ENCODE measurements at regions not wholly inside any gene's neighbourhood (a gene's known extent, or its start where the extent isn't known, plus 50 kb on each side); places are given as distances from the start of the nearest gene placed in this dataset.

DNA sequence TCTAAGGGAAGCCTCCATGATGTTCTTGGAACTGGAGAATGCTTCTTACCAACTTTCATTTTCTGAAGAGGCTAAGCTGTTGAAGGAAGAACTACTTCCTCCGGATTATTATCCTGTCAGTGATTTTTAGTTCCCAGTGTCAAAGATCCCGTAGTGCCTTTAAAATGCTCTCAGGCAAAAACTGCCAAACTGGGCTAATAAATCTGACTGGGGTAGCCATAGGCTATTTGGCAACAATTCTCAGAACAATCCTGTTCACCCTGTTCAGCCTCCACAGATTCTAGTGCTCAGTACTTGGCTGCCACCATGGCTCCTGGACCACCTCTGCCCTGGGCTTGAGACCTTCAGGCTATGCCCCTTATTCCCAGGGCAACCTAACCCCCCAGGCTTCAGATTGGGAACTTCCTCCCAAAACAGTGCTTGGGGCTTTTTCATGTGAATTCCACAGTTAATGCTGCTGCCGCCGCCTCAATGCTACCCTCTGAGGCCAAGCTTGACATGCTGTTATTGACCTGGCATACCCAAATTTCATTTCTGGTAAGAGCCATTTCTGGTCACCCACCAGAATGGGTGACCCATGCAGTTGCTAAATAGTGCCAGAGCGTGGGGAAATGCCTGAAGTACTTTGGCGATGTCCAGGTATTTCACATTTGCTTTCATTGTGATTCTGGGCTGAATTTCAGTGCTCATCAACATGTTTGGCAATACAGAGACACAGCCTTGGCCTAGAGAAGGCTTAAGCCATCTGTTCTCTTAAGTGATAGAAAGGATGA lies 110.0 kb upstream of the ARHGAP5 start:
- DNase-seq: no peak

DNA sequence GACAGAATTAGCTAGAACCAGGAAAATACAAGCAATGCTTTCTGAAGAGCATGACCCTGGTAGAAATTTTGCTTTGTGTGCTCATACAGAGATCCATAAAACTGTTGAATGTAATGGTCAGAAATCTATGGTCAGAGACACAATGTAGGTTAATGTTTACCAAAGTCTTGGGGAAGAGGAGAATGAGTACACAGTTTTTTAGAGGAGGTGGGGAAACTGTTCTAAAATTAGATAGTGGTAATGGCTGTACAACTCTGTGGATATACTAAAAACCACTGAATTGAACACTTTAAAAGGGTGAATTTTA lies 109.5 kb upstream of the ARHGAP5 start:
- no peak for DNase-seq

DNA sequence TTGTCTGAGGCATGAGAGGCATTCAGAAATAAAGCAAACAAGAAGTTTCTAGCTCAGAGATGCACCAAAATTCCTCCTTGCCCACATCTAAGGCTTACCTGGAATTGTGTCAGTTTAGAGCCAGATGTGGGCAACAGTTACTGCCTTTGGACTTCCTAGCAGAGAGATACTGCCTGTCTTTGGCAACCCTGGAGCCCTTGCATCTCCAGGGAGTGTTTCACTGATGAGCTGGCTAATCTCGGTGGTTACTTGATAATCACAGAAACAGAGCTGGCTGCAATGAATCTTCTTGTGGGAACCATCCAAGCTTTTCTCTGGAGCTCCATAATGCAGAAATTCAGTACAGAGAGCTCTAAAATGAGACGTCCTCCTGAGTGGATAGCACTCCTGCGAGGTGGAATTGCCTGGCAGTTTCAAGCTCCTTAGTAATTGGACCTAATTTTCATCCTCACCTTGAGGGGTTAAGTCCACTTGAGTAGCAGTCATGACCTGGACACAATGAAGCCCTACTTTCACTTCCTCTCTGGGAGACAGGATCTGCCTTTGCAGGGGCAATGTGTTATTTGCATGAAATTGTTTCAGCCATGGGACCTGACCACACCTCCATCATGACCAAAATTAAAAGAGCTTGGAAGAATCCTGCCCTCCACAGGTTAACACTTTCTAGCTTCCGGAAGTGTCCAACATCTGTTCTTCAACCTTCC lies 108.8 kb upstream of the ARHGAP5 start:
- no peak for DNase-seq

DNA sequence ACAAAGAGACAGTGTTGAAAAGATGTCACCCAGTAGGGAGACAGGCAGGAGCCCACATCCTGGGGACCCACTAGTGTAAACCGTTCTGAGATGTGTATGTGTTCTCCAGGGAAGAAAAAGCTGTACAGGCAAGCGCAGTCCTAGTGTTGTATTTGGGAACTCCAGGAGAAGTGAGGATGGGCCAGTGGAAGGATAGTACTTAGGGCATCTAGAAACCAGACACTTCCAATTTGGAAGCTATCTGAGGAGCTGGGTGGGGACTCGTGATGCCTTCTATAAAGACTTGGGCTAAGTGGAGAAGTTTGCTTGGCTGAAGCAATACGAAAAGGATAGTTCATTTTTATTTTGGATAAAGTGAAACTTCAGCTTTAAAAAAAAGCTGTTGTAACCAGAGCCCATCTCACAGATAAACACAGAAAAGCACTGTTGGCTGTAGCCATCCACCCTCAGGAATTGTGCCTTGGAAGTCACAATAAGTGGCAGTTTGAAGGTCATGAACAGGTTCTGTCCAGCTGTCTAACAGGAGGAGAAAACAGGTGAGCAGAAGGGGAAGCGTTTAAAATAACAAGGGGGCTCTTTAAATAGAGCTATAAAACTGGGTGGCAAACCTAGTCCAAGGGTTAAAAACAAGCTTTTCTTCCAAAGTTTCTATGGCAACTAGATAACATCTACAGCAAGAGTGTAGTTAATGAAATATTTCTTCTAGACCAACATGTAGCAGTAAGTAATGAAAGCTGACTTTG lies 108.0 kb upstream of the ARHGAP5 start:
- DNase-seq: no peak

DNA sequence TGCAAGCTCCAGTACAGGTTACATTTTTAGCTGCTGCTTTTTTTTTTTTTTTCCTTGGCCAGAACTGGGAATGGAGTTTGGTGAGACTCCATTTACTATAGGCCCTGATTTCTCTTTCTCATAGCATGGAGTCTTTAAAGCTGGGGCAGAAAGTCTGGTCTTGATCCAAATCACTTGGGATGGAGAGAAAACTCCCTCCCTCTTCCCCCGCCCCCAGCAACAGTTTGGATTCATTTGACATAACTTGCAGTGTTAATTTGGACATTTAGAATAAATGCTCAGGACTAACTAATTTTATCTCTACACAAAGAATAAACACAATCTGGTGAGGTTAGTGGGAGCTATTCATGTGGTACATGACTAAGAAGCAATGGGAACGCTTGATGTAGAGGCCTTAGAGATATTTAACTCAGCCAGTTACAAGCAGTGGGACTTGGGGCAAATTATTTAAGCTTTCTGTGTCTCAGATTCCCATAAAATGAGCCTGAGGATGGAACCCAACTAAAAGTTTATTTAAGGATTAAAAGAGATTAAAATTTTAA lies 107.3 kb upstream of the ARHGAP5 start:
- DNase-seq: no peak

DNA sequence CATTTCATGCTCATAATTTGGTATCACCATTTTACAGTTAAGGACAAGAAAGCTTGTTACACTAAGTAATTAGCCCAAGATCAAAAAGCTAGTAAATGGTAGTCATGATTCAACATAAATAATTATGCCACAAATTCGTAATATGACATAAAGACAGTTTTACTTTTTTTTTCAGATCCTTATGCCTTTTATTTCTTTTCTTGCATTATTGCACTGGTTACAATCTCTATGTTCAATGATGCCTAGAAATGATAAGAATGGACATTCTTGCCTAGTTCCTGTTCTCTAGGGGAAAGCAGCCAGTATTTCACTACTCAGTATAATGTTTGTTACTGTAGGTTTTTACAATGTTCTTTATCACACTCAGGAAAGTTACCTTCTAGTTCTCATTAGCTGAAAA lies 106.4 kb upstream of the ARHGAP5 start:
- no peak for DNase-seq

DNA sequence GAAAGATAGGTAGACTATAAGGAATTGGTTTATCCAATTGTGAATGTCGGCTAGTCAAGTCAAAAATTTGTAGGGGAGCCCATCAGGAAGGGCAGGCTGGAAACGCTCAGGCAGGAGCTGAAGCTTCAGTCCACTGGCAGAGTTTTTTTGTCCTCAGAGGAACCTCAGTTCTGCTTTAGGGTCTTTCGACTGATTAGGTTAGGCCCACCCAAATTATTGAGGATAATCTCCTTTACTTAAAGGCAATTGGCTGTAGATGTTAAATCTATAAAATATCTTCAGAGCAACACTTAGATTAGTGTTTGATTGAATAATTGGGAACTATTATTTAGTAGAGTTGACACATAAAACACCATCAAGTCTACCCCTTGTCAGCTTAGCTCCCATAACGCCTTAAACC lies 105.5 kb upstream of the ARHGAP5 start:
- no peak for DNase-seq

DNA sequence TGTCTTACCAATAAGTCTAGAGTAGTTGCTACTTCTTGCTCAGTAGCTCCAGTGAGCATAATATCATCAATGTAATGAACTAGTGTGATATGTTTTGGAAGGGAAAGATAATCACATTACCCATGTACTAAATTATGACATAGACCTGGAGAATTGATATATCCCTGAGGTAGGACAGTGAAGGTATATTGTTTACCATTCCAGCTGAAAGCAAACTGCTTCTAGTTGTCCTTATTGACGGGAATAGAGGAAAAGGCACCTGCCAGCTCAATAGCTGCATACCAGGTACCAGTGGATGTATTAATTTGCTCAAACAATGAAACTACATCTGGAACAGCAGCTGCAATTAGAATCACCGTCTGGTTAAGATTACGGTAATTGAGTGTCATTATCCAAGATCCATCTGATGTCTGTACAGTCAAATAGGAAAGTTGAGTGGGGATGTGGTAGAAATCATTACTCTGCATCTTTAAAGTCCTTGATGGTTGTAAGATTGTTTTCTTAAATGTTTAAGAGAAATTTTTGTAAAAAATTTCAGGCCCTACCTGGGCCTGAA lies 100.0 kb upstream of the ARHGAP5 start:
- no peak for DNase-seq

DNA sequence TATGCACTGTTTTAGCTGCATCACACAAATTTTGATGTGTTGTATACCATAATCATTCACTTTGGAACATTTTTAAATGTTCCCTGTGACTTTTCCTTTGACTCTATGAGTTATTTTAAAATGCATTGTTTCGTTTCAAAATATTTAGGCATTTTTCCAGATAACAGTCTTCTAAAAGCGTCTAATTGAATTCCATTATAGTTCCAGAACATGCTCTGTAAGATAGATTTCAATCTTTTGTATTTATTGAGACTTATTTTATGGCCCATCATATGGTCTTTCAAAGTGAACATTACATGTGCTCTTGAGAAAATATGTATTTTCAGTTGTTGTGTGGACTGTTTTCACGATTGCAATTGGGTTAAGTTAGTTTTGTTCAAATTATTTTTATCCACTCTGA lies 98.7 kb upstream of the ARHGAP5 start:
- no peak for DNase-seq

DNA sequence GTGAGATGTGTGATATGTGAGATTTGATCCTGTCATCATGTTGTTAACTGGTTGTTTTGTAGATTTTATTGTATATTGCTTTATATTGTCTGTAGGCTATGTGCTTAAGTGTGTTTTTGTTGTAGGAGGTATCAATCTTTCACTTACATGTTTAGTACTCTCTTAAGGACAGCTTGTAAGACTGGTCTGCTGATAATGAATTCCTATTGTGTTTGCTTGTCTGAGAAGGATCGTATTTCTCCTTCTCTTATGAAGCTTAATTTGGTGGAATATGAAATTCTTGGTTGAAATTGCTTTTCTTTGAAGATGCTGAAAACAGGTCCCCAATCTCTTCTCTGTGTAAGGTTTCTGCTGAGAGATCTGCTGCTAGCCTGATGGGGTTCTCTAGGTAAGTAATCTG lies 94.5 kb upstream of the ARHGAP5 start:
- no peak for DNase-seq

DNA sequence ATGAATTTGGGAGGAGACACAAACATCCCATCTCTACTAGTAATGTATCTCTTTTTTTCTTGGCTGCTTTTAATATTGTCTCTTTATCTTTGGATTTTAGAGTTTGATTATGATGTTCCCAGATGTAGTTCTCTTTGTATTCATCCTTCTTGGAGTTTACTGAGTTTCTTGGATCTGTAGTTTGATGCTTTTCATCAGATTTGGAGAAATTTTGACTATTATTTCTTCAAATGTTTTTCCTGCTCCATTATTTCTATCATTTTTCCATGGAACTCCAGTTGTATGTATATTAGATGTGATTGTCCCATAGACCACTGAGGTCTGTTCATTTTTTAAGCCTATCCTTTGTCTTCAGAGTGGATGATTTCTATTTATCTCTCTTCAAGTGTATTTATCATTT lies 90.7 kb upstream of the ARHGAP5 start:
- no peak for DNase-seq

DNA sequence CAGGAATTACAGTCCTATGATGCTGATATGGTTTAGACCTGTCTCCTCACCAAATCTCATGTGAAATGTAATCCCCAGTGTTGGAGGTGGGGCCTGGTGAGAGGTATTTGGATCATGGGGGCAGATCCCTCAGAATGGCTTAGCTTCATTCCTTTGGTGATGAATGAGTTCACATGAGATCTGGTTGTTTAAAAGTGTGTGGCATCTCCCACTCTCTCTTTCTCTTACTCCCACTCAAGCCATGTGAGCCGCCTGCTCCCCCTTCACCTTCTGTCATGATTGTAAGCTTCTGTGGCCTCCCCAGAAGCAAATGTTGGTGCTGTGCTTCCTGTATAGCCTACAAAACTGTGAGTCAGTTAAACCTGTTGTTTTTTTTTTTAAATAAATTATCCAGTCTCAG lies 89.4 kb upstream of the ARHGAP5 start:
- no peak for DNase-seq

DNA sequence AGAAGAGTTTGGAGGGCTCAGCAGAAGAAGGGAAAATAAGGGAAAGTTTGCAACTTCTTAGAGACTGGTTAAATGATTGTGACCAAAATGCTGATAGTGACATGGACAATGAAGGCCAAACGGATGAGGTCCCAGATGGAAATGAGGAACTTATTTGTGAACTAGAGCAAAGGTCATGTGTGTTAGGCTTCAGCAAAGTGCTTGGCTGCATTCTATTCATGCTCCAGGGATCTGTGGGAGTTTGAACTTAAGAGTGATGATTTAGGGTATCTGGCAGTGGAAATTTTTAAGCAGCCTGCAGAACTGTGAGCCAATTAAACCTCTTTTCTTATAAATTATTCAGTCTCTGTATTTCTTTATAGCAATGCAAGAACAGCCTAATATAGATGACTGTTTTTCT lies 88.9 kb upstream of the ARHGAP5 start:
- DNase-seq: no peak

DNA sequence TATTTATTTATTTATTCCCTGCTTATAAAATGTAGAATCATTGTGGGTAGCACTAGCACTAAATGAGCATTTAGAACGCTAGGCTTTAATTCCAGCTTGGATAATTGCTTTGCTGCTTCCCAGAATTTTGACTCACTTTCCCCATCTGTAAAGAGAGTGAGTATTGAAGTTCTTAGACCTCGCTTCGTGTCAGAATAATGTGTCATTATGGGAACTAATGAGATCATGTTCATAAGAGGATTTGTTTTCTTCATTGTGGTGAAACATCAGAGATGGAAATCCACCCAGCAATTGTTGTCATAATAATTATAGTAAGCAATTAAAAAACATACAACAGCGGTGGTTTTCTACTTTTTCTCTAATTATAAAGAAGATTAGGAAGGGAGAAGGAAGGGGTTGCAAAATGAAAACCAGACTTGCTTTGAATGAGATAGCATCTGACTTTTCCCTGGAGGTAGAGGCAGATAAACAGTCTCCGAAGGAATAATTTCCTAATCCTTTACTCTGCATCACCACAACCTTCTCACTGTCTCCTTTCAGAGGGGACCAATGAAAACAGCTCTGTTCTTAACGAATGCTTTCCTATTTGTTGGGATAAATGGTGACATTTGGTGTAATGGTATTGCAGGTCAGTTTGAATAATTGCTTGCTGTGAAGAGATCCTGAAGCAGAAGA lies 86.8 kb upstream of the ARHGAP5 start:
- DNase-seq: no peak

DNA sequence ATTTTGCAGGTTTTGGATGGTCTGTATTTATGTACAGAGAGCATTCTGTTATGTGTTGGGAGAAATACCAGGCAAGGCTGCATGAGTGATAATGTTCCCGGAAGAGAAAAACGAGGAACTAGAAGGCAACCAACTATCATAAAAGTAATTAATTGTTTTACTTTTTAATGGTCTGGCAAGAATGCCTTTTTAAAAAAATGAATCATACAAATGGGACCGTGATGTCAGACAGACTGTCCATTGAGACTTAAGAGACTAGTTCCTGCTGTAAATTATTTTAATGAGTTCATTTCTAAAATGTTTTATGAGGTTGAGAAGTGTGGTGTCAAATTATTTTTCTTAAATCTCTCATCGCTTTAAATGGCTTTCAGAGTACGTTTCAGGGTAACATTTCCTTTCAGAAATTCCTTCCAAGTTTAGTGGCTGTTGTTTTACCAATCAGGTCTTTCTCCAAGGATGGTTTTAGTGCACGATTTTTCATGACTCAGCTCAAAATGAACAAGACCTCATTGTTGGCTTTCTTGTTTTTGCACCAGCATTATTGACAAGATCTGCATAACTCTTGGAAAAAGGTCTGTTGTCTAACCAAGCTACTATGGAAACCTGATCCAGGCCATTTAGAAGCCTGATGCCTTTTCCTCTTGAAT lies 86.1 kb upstream of the ARHGAP5 start:
- no peak for DNase-seq

DNA sequence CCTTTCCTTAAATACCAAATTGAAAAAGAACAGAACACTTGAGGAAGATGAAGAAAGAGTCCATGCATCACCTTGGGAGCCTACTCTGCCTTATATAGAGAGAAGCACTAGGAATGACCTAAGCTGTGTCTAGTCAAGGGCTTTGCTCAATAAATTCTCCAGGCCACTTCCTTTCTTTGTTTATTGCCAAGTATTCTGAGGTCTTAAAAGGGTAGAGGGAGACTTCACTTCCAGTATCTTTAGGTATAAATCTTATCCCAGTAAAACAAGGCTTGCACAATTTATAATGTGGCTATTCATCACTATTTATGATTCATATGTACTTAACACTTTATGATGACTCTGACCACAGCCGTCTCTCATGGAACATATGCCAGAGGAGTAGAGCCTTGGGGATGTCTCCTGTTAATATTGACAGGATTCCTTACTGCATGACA lies 85.1 kb upstream of the ARHGAP5 start:
- no peak for DNase-seq

DNA sequence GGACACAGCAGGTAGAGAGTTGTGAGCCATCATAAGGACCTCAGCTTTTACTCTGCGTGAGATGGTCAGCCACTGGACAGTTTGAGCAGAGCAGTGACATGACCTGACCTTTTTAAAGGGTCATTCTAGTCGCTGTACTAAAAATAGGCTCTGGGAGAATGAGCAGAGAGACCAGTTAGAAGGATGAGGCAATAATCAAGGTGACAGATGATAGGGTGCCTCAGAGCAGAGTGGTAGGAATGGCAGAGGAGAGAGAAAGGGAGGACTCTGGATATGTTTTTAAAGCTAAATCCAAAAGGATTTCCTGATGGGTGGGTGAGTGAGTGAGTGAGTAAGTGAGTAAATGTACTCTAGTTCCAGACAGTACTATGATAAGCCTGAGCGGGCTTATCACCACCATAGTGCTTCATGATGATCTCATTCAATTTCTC lies 83.6 kb upstream of the ARHGAP5 start:
- DNase-seq: no peak

DNA sequence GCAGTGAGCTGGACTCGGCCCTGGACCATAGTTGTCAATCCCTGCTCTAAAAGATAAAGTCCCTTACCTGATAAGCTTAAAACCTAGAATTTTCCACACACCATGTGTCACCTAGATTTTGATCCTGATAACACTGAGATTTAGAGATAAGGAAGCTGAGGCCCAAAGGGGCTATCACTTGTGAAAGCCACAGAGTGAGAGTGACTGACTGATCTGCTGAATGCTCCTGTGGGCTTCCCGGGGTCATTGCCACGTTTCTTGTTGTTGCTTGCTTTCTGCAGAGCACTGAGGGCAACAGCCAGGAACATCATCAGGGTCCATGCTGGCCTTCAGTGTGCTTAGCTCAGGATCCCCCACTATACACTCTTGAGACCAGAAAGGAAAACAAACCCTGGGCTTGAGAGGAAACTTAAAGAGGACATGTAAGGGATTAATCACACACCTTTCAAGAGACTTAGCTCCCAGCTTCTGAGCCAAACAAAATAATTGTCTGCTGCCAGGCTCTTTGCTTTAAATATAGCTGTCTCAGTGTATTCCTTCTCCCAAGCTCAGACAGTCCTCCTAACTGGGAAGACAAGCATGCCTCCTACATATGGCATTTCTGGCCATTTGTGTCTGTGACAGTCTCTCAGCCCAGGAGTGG lies 82.6 kb upstream of the ARHGAP5 start:
- DNase-seq: no peak

DNA sequence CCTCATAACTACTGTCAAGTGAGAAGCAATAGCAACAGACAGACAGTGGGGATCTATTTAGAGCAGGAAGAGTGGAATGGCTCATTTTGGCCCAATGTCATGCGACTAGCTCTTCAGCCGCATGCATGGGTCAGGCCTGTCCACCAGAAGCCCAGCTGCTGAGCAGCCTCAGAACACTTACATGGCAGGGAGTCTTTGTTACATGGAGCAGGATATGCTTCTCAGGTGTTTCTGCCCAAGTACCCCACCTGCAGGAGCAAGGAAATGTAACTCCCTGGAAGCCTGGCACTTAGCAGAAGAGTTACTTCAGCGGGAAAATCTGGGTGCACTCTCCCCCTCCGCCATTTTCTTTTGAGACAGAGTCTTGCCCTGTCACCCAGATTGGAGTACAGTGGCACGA lies 73.5 kb upstream of the ARHGAP5 start:
- DNase-seq: no peak

DNA sequence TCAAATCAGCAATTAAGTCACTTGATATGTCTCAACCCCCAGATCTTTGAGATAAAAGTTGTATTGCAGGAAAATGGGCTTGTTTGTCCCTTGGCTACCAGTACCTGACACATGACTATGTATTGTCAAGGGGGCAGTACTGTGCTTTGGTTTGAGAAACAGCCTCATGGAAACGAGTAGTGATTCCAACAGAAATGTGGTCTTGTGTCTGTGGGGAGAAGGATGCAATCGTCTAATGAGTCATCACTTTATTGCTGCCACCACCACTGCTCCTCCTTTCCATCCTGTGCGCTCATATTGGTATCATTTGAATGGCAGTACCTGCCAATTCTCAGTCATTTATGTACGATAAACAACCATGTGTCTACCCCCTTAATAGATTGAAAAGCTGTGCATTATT lies 72.8 kb upstream of the ARHGAP5 start:
- DNase-seq: no peak

DNA sequence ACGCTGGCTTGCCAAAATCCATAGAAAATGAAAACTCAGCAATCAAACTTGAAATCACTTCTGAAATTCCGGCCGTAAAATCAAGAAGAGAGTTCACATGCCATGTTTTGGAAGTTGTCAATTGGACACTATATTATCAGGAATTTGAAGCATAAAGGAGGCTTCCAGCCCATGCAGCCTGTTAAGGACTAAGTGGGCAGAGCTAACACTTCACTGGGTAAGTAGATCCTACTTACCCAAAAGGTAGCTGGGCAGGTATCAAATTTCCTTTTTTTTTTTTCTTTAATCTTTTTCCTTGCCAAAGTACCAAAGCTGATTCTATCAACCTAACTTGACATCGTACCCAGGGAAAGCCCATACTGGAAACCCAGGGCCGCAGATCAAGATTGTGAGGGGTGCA lies 71.5 kb upstream of the ARHGAP5 start:
- no peak for DNase-seq
